HepG2 (cell line): ENCODE measurements at regions not wholly inside any gene's neighbourhood (a gene's known extent, or its start where the extent isn't known, plus 50 kb on each side); places are given as distances from the start of the nearest gene placed in this dataset.

Experiments used
- PPARG ChIP-seq: conservative IDR thresholded peaks from 2 replicates; pipeline ENCODE4 v1.6.1; 2016; ENCODE audit warnings: missing biosample characterization, missing genetic modification reagents
- SOX5 ChIP-seq: IDR thresholded peaks from 2 replicates; pipeline ENCODE4 v1.6.1; 2016; ENCODE audit warnings: borderline replicate concordance
- YEATS2 ChIP-seq: sonication (generic); formaldehyde crosslinking; IDR thresholded peaks from 2 replicates; pipeline ENCODE4 v1.4.0; 2020; ENCODE audit warnings: missing genetic modification reagents, borderline replicate concordance
- YEATS4 ChIP-seq: sonication (generic); formaldehyde crosslinking; IDR thresholded peaks from 2 replicates; pipeline ENCODE4 v1.4.0; 2020; ENCODE audit warnings: missing genetic modification reagents, borderline replicate concordance
- ZNF10 ChIP-seq: sonication (generic); formaldehyde crosslinking; IDR thresholded peaks from 2 replicates; pipeline ENCODE4 v1.4.0; 2020; ENCODE audit warnings: mild to moderate bottlenecking, low read depth, missing genetic modification reagents, borderline replicate concordance
- ZNF343 ChIP-seq: sonication (generic); formaldehyde crosslinking; IDR thresholded peaks from 2 replicates; pipeline ENCODE4 v1.4.0; 2020; ENCODE audit warnings: mild to moderate bottlenecking, missing genetic modification reagents
- ZNF556 ChIP-seq: sonication (generic); formaldehyde crosslinking; IDR thresholded peaks from 2 replicates; pipeline ENCODE4 v1.4.0; 2020; ENCODE audit warnings: mild to moderate bottlenecking, missing genetic modification reagents, borderline replicate concordance
- ZSCAN29 ChIP-seq: sonication (generic); formaldehyde crosslinking; conservative IDR thresholded peaks from 2 replicates; pipeline ENCODE4 v1.4.0; 2020; ENCODE audit warnings: mild to moderate bottlenecking, missing genetic modification reagents
- TF ChIP-seq, protein P1 (sequence below), 2 experiments: sonication (generic) in 1 of 2; formaldehyde crosslinking in 1 of 2; IDR thresholded peaks; 2 replicates each; pipeline versions ENCODE4 v1.6.1 to v1.9.0; 2014 to 2022; ENCODE audit warnings: antibody characterized with exemption in 1 of 2, borderline replicate concordance in 1 of 2, inconsistent platforms in 1 of 2, low read depth in 1 of 2, missing genetic modification reagents in 1 of 2
- TF ChIP-seq, protein P2 (sequence below): sonication (generic); formaldehyde crosslinking; IDR thresholded peaks from 2 replicates; pipeline ENCODE4 v1.9.0; 2022; ENCODE audit warnings: missing genetic modification reagents, mild to moderate bottlenecking, borderline replicate concordance
- TF ChIP-seq, protein P3 (sequence below): sonication (generic); formaldehyde crosslinking; IDR thresholded peaks from 2 replicates; pipeline ENCODE4 v1.4.0; 2020; ENCODE audit warnings: mild to moderate bottlenecking, missing genetic modification reagents
- TF ChIP-seq, protein P4 (sequence below): sonication (generic); formaldehyde crosslinking; IDR thresholded peaks from 2 replicates; pipeline ENCODE4 v1.4.0; 2020; ENCODE audit warnings: mild to moderate bottlenecking, missing genetic modification reagents

DNA sequence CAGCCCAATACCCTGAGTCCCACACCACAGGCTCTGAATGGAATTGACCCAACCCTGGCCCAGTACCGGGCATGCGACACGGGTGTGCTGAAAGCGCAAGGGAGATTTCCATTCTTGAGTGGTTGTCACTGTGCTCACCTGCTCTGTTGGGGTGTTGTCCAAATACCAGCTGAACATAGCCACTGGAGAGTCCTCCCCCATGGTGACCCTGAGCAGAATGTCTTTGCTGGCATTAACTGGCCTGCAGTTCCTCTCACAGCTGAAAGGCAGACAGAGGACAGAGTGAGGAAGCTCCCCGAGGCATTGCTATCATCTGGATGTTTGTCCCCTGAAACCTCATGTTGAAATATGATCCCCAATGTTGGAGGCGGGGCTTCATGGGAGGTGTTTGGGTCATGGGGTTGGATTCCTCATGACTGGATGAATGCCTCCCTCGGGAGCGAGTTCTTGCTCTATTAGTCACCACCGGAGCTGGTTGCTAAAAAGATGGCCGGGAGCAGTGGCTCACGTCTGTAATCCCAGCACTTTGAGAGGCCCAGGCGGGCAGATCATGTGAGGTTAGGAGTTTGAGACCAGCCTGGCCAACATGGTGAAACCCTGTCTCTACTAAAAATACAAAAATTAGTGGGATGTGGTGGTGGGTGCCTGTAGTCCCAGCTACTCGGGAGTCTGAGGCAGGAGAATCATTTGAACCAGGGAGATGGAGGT lies 57.3 kb upstream of the BCO1 start (continued):
- TF ChIP-seq, protein P1, sequence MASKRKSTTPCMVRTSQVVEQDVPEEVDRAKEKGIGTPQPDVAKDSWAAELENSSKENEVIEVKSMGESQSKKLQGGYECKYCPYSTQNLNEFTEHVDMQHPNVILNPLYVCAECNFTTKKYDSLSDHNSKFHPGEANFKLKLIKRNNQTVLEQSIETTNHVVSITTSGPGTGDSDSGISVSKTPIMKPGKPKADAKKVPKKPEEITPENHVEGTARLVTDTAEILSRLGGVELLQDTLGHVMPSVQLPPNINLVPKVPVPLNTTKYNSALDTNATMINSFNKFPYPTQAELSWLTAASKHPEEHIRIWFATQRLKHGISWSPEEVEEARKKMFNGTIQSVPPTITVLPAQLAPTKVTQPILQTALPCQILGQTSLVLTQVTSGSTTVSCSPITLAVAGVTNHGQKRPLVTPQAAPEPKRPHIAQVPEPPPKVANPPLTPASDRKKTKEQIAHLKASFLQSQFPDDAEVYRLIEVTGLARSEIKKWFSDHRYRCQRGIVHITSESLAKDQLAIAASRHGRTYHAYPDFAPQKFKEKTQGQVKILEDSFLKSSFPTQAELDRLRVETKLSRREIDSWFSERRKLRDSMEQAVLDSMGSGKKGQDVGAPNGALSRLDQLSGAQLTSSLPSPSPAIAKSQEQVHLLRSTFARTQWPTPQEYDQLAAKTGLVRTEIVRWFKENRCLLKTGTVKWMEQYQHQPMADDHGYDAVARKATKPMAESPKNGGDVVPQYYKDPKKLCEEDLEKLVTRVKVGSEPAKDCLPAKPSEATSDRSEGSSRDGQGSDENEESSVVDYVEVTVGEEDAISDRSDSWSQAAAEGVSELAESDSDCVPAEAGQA (IDR thresholded peaks at IDR 0.05; ENCODE audit: low read depth) = peak; percentile 24; the same call in 1 of the 2 replicates
- TF ChIP-seq, protein P1 (CRISPR knock-in tag; IDR thresholded peaks at IDR 0.05; ENCODE audit: borderline replicate concordance) = no peak
- TF ChIP-seq YEATS4 (CRISPR knock-in tag) = no peak
- no peak for TF ChIP-seq ZSCAN29 (CRISPR knock-in tag)
- peak; percentile 25; the same call in 1 of the 2 replicates for TF ChIP-seq ZNF556 (CRISPR knock-in tag)
- no peak for TF ChIP-seq ZNF343 (CRISPR knock-in tag)
- TF ChIP-seq, protein P2, sequence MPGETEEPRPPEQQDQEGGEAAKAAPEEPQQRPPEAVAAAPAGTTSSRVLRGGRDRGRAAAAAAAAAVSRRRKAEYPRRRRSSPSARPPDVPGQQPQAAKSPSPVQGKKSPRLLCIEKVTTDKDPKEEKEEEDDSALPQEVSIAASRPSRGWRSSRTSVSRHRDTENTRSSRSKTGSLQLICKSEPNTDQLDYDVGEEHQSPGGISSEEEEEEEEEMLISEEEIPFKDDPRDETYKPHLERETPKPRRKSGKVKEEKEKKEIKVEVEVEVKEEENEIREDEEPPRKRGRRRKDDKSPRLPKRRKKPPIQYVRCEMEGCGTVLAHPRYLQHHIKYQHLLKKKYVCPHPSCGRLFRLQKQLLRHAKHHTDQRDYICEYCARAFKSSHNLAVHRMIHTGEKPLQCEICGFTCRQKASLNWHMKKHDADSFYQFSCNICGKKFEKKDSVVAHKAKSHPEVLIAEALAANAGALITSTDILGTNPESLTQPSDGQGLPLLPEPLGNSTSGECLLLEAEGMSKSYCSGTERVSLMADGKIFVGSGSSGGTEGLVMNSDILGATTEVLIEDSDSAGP = no peak; the same call in 1 of the 2 replicates
- TF ChIP-seq, protein P3, sequence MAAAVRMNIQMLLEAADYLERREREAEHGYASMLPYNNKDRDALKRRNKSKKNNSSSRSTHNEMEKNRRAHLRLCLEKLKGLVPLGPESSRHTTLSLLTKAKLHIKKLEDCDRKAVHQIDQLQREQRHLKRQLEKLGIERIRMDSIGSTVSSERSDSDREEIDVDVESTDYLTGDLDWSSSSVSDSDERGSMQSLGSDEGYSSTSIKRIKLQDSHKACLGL (CRISPR knock-in tag) = no peak
- TF ChIP-seq SOX5 (CRISPR knock-in tag) = peak; percentile 62; the same call in 1 of the 2 replicates
- TF ChIP-seq YEATS2 (CRISPR knock-in tag) = peak; percentile 65; the same call in 1 of the 2 replicates
- TF ChIP-seq PPARG = no peak
- TF ChIP-seq, protein P4, sequence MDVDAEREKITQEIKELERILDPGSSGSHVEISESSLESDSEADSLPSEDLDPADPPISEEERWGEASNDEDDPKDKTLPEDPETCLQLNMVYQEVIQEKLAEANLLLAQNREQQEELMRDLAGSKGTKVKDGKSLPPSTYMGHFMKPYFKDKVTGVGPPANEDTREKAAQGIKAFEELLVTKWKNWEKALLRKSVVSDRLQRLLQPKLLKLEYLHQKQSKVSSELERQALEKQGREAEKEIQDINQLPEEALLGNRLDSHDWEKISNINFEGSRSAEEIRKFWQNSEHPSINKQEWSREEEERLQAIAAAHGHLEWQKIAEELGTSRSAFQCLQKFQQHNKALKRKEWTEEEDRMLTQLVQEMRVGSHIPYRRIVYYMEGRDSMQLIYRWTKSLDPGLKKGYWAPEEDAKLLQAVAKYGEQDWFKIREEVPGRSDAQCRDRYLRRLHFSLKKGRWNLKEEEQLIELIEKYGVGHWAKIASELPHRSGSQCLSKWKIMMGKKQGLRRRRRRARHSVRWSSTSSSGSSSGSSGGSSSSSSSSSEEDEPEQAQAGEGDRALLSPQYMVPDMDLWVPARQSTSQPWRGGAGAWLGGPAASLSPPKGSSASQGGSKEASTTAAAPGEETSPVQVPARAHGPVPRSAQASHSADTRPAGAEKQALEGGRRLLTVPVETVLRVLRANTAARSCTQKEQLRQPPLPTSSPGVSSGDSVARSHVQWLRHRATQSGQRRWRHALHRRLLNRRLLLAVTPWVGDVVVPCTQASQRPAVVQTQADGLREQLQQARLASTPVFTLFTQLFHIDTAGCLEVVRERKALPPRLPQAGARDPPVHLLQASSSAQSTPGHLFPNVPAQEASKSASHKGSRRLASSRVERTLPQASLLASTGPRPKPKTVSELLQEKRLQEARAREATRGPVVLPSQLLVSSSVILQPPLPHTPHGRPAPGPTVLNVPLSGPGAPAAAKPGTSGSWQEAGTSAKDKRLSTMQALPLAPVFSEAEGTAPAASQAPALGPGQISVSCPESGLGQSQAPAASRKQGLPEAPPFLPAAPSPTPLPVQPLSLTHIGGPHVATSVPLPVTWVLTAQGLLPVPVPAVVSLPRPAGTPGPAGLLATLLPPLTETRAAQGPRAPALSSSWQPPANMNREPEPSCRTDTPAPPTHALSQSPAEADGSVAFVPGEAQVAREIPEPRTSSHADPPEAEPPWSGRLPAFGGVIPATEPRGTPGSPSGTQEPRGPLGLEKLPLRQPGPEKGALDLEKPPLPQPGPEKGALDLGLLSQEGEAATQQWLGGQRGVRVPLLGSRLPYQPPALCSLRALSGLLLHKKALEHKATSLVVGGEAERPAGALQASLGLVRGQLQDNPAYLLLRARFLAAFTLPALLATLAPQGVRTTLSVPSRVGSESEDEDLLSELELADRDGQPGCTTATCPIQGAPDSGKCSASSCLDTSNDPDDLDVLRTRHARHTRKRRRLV (CRISPR knock-in tag) = 0 out of 2 replicates have a peak, but pooled peaks have one; percentile 28
- TF ChIP-seq ZNF10 (CRISPR knock-in tag) = no peak
